Activated CD8-positive, alpha-beta memory T cell treated with anti-CD3 and anti-CD28 coated beads, Interleukin-2, amount 50 U/mL, for 4 hours (primary cell): ENCODE measurements at regions not wholly inside any gene's neighbourhood (a gene's known extent, or its start where the extent isn't known, plus 50 kb on each side); places are given as distances from the start of the nearest gene placed in this dataset.
"Not testable (repeated sequence)": the region's sequence is repeated elsewhere in the genome, so short reads cannot be mapped to it uniquely, and the experiment has no call there.

Experiments
- DNase-seq: peaks from one replicate; pipeline ENCODE4 v3.0.0-alpha.2; 2020

- DNase-seq = no peak
These were observed 143.9 kb downstream of the CYP26B1 start for GRCh38 chr2:72003796-72004195.

DNA sequence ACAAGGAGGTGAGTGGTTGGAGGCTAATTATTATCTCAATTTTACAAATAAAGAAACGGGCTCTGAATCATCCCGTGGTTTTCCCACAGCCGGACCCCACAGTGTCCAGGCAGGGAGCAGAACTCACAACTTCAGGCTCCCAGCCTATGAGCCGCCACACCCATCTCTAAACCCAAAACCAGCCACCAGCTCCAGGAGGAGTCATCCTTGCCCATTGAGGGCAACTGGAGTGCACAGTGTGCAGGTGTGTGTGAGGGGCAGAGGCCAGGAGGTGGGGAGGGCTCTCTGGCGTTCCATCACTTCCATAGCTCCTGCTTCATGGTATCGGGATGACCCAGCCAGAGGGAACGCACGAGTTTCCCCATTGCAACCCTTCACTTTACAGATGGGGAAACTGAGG is 144.5 kb downstream of the CYP26B1 start:
- DNase-seq = no peak

GRCh38 chr2:72001937-72002690 is 145.5 kb downstream of the CYP26B1 start:
- no peak for DNase-seq

- no peak for DNase-seq
These were observed 147.6 kb downstream of the CYP26B1 start for GRCh38 chr2:72000110-72000509.

DNA sequence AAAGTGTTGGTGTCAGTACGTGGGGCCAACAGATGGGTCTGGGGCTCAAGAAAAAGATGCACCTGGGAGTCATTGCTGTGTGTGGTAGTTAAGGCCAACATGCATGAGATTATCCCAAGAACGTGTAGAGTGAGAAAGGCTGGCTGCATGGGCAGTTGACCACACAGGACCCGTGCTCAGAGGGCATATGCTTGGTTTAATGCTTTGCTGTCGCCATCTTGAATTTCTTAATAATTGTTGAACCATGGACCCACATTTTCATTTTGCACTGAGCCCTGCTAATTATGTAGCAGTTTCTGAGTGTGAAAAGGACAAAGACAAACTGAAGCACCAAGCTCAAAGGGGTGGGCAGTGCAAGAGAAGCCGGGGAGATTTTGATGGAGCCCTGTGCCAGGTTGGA is 148.1 kb downstream of the CYP26B1 start:
- DNase-seq = no peak

GRCh38 chr2:71997843-71998242 is 149.8 kb downstream of the CYP26B1 start:
- DNase-seq = no peak

GRCh38 chr2:71995067-71995665 is 152.5 kb downstream of the CYP26B1 start:
- DNase-seq = no peak

DNA sequence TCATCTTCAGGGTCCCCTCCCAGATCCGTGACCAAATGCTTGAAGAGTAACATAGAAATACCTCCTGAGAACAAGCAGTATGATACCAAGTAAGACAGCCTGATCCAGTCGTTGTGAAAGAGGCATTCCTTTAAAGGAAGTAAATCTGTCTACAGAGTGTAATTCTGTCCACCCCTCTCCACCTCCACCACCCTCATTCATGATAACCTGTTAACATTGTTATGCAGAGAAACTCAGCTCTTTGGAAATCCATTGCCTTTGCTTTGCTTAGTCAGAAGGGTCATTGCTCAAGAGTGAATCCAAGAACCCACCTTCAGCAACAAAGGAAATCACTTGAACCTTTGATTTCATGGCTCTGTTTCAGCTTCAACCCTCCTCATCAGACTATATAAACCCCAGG is 155.6 kb downstream of the CYP26B1 start:
- no peak for DNase-seq

DNA sequence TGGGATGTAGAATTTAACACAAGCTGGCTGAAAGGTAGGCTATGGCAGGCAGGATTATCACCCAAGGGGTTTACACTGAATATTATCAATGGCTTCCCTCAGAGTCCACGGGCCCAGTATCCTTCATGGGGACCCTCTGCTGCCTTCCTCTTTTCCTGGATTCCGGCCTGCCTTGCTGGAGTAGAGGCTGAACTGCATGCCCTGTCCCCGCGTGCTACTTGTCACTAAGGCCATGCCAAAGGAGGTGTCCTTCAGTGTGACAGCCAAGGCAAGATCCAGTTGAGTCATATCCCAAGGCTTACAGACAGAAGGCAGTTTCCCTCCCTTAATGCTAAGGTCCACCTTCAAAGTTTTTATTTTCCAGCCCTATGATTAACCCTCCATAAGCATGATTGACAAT is 156.3 kb downstream of the CYP26B1 start:
- no peak for DNase-seq

- no peak for DNase-seq
These were observed 156.8 kb downstream of the CYP26B1 start for GRCh38 chr2:71990826-71991225.

DNA sequence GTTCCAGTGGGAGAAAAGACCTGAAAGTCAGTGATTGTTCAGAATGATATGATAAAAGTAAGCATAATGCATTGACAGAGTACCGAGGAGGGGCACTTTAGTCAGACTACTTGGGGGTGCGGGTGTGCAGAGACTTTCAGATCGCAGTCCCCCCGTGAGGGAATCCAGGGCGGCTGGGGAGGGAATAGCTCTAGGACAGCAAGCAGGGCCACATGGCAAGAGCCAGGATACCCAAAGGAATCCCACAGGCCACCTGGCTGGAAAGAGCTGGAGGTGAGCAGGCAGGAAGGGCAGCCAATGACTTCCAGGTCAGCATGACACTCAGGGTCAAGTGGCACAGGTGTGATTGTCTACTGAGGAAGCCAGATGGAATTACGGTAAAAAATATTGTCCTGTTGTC is 157.5 kb downstream of the CYP26B1 start:
- no peak for DNase-seq

DNA sequence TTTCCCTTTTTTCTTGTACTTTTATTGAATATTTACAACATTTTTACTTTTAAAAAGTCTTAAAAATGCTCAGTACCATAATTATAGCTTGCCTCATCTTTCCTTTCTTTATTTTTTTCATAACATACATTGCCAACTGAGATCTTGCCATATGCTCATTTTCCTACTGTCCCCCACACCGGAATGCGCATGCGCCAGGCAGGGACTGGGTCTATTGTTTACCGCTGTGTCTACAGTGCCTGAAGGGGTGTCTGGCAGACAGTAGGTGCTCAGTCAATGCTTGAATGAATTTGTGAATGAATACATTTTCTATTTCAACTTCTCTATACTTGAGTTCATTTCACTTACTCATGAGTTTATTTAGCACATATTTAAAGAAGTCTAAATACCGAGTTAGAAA is 158.0 kb downstream of the CYP26B1 start:
- no peak for DNase-seq

- no peak for DNase-seq
These were observed 159.5 kb downstream of the CYP26B1 start for GRCh38 chr2:71988170-71988569.

DNA sequence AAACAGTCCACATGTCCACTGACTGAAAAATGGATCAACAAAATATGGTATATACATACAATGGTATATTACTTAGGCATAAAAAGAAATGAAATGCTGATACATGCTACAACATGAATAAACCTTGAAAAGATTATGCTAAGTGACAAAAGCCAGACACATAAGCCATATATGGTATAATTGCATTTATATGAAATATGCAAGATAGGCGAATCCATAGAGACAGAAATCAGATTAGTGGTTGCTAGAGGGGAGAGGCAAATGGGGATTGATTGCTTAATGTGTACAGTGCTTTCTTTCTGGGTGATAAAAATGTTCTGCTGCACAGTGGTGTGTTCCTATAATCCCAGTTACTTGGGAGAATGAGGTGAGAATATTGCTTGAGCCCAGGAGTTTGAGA is 171.0 kb downstream of the CYP26B1 start:
- DNase-seq = no peak

DNA sequence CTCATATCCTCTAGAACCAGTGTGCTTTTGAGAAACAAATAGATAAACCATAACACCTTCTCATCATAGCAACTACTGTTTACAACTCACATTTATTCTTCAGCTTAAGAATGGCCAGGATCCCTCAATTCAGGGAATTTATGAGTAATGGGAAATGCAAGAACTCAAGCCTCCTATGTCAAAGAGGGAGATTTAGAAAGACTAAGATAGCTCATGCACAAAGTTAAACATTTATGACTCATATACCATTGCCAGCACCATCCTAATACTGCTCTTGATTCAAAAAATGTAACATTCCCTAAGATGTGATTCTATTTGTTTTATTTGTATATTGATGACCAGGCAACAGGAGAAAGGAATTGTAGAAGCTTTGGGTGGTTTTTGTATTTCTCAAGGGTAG is 172.8 kb downstream of the CYP26B1 start:
- DNase-seq = no peak

- no peak for DNase-seq
These were observed 176.2 kb downstream of the CYP26B1 start for GRCh38 chr2:71971493-71971892.

DNA sequence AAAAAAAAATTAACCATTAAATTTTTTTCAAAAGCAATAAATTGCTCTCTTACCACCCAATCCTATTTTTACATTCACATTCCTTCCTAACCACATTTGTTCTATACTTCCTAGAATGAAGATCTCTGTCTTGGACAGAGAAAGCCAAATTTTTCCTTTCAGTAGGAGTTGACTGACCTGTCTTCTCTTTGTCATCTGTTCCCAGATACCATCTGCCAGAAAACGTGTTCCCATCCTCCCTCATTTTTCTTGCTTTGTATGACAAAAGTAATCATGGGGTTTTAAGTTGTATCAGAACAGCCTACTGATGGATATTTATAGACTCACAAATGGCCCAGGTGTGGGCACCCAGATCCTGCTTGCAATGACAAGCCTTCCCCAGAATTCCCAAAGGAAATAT is 182.1 kb downstream of the CYP26B1 start:
- DNase-seq = no peak

GRCh38 chr2:71962911-71963694 is 184.6 kb downstream of the CYP26B1 start:
- no peak for DNase-seq

GRCh38 chr2:71962350-71962749 is 185.3 kb downstream of the CYP26B1 start:
- no peak for DNase-seq

DNA sequence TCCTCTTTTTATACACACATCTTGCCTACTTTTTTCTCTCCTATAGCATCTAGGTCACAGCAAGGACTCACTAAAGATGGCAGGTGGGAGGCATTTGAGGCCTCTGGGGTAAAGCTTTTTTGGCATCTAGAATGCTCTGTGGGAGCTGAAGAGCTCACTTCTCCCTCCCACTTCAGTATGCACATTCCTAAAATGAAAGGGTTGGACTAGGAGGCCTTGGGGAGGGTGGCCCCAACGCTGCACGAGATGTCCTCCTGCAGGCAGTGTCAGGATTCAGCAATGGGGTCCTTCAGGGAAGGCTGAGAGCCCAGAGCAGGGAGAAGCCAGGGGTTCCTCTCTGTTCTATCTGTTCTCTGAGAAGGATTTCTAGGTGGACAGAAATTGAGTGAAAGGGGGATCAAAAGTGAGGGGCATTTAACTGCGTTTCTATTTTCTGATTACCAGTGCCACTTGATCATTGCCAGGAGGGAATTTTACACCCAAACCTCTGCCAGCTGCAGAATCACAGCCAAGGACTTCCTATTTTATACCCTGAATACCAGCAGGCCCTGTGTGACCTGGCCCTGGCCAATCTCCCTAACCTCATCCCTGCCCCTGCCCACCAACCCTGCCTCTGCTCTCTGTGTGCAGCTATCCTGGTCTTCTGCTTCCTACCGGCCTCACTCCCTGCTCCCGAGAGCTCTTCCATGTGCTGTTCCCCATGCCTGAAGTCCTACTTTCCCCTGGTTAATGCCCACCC is 186.2 kb downstream of the CYP26B1 start:
- no peak for DNase-seq

DNA sequence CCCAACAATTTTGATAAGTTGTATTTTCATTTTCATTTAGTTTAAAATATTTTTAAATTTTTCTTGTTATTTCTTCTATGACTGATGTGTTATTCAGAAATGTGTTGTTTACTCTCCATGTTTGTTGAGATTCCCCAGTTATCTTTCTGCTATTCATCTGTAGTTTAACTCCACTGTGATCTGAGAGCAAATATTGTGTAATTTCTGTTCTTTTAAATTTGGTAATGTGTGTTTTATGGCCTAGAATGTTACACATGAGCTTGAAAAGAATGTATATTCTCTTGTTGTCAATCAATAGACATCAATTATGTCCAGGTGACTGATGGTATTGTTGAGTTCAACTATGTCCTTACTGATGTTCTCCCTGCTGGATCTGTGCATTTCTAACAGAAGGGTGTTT is 188.2 kb downstream of the CYP26B1 start:
- DNase-seq = no peak

DNA sequence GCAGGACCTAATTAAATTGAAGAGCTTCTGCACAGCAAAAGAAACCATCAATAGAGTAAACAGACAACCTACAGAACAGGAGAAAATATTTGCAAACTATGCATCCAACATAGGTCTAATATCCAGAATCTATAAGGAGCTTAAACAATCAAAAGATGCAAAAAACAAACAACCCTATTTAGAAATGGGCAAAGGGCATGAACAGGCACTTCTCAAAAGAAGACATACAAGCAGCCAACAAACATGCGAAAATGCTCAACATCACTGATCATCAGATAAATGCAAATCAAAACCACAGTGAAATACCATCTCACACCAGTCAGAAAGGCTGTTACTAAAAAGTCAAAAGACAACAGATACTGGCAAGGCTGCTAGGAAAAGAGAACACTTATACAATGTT is 189.2 kb downstream of the CYP26B1 start:
- DNase-seq = not testable (repeated sequence)

DNA sequence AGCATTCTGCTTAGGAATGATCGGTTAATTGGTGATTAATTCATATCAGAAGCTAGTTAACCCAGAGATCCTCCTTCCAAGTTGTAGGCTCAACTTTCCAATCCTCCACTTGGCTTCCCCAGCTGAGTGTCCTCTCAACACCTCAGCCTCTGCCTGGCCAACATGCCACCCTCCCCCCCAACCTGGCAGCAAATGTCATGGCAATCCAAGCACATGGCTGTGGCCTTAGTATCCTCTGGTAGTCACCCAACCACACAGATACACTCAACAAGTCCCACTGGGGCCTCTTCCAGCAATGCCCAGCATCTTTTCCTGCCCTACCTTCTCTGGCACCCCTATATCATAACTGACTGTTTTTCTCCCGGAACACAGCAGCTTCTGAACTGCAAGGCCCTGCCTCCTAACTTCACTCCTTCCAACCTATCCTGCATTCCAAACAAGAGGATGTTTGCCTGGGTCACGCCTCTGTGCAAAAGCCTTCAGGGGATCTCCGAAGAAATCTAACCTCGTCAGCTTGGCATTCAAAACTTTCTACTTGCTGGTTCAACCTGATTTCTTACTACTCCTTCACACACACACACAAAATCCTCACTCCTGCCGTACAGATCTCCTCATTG is 195.0 kb downstream of the CYP26B1 start:
- DNase-seq = no peak
